NCI-H146 treated with DMSO at 0.1 percent for 48 hours (cell line): ENCODE measurements at regions not wholly inside any gene's neighbourhood (a gene's known extent, or its start where the extent isn't known, plus 50 kb on each side); places are given as distances from the start of the nearest gene placed in this dataset.

Experiments used
- DNase-seq: peaks from one replicate; lab custom pipeline; 2025; ENCODE audit not compliant: unreplicated experiment; lab: John Stamatoyannopoulos, UW

DNA sequence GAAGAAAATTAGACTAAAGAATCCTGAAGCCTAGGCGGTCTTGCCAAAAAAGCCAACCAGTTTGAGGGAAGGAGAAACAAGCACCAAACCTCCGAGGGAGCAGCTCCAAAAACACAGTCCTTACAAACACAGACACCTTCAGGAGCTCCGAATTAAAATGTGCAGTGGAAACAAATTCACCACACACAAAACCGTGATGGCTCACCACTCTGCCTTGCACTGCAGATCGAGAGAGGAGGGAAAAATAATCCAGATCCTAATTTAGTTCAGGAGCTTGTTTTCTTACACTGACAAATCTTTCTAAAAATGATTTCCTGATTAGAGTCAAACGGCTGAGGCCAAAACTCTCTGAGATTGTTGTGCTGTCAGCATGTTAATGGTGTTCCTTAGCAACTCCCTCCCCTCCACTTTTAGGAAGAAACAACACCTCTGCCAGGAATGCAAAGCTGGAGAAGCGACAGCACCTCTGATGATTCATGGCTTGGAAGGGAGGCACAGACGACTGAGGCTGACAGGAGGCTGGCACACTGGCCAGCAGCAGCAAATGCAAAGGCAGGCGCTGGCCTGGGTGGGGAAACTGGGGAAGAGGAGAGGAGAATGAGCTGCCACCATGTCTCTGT lies 249.4 kb upstream of the KLHL29 start:
- DNase-seq, result no peak

GRCh38 chr2:23137166-23137565 lies 247.8 kb upstream of the KLHL29 start:
- no peak for DNase-seq

- DNase-seq, result no peak
Measured at GRCh38 chr2:23138701-23139100, 246.3 kb upstream of the KLHL29 start.

GRCh38 chr2:23145460-23145859 lies 239.5 kb upstream of the KLHL29 start:
- DNase-seq, result no peak

- DNase-seq, result no peak
Measured at GRCh38 chr2:23146011-23146410, 239.0 kb upstream of the KLHL29 start.

GRCh38 chr2:23148342-23148741 lies 236.6 kb upstream of the KLHL29 start:
- no peak for DNase-seq

DNA sequence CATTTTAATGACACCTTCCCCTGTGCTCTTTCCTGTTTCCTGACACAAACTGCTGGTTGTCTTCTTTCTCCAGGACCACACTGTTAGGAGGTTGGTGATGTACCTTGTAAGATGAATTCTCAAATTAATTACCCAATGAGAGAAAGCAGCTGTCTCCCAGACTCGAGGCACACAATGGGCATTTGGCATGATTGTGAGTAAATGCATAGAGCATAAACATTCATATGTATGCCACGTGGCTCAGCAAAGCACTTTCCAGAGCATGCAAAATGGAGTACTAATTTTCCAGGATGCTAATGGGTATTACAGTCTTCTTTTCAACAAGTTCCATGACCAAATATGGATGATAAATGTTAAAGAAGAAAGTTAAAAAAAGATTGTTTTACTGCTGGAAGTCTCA lies 235.2 kb upstream of the KLHL29 start:
- DNase-seq, result no peak

DNA sequence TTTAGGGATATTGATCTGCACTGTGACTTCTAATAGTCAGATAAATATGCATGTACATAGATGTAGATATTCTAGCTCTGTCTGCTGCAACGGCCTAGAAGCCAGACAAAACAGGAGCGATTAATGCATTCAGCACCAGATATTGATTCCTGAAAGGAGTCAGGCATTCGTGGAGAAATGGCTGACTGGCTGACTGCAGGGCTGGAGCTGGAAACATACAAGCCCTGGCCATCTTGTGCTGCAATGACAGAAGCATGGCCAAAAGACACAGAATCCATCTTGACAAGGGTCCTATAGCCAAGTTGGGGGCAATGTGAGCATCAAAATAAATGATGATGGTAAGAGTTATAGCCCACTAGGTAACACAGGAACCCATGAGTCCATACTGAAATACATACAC lies 231.5 kb upstream of the KLHL29 start:
- DNase-seq, result no peak

- DNase-seq, result no peak
Measured at GRCh38 chr2:23155022-23155421, 230.0 kb upstream of the KLHL29 start.

DNA sequence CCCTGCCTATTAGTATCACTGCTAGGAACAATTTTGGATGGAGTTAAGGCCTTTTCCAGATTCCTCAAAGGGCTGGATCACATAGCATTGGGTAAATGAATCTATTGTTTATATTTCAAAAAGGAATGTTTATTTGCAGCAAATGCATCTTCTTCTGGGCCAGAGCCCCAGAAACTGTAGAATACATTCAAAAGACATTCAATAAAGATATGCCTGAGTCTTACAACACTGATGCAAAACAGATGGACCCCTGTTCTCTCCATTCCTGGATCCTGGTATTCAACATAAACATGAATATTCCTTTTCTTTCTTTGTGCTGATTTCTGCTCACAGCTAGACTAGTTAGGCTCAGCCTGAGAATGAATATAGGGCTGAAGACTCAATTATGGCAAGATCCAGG lies 227.2 kb upstream of the KLHL29 start:
- DNase-seq, result no peak

DNA sequence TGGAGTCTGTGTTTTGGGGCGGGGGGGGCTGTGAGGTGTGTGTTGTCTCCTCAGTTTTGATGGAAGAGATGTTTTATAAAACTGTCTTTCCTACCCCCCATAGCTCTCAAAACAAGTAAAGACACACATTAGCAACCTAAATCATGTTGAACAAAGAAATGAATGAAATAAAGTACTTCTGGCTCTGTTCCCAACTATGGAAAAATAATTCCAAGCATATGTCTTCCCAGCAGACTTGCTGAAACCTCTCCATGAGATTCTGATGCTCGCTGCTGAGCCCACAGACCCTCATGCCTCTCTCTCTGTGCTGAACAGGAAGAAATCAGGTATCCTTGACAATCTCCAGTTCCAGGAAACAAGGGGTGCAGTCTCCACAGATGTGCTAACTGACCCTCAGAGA lies 226.7 kb upstream of the KLHL29 start:
- DNase-seq, result no peak

GRCh38 chr2:23159746-23160405 lies 225.1 kb upstream of the KLHL29 start:
- no peak for DNase-seq

GRCh38 chr2:23164173-23164572 lies 220.8 kb upstream of the KLHL29 start:
- DNase-seq, result no peak

DNA sequence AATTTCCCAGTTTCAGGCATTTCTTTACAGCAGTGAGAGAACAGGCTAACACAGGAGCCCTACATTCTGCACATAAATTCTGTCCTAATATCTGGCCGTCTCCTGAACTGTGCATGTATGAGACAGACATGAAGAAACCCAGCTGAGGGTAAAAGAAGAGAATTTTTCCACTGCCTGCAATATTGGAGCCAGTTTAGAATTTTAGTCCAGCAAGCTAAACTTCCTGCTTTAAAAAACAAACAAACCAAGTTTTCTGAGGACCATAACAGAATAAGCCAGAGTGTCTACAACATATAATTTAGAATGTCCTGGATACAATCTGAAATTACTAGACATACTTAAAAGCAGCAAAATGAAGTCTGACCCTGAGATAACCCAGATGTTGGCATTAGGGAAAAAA lies 215.1 kb upstream of the KLHL29 start:
- DNase-seq, result no peak

DNA sequence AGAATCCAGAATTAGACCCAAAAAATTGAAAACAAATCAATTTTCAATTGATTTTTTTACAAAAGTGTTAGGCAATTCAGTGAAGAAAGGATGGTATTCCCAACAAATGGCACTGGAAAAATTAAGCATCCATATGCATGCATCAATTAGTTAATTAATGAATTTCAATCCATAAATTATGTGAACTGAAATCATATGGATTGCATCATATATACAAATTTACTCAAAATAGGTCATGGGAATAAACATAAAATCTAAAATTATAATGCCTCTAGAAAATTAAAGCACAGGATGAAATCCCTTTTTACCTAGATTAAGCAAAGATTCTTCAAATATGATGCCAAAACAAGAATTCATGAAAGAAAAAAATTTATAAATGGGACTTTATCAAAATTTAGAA lies 213.9 kb upstream of the KLHL29 start:
- DNase-seq, result no peak

GRCh38 chr2:23178396-23178795 lies 206.6 kb upstream of the KLHL29 start:
- no peak for DNase-seq

- DNase-seq, result no peak
Measured at GRCh38 chr2:23183733-23184132, 201.2 kb upstream of the KLHL29 start.

GRCh38 chr2:23198316-23199114 lies 186.5 kb upstream of the KLHL29 start:
- DNase-seq, result no peak

DNA sequence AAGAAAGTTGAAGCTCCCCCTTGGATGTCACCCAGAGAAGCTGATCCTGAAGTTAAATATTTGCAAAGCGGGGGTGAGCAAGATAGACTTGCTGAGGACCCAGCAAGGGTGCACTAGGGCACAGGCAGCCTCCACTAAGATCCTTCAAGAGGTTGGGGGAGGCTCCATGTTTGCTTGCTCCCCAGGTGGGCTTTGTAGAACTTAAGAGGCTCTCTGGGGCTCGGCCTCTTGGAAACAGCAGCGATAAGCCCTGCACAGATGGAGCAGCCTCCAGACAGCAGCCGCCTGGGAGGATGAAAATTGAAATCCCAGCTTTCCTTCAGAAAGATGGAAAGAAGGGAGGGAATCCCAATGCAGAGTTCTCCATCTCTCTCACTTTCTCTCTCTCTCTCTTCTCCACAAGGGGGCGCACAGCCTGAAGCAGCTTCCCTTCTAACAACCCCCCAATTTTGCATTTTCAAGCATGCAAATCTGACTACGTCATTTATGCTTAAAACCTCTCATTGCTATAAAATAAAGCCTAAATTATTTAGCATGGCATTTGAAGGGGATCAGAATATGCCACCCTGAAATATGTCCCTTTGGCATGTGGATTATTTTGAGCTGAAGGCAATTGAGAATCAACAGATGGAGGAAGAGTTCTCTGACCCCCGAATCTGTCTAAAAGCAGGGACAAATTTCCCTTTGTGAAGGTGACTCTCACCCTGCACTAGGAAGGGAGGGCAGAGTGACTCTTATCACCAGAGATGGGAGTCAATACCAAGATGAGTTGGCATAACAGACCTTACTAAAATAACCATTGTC lies 185.7 kb upstream of the KLHL29 start:
- DNase-seq, result no peak

DNA sequence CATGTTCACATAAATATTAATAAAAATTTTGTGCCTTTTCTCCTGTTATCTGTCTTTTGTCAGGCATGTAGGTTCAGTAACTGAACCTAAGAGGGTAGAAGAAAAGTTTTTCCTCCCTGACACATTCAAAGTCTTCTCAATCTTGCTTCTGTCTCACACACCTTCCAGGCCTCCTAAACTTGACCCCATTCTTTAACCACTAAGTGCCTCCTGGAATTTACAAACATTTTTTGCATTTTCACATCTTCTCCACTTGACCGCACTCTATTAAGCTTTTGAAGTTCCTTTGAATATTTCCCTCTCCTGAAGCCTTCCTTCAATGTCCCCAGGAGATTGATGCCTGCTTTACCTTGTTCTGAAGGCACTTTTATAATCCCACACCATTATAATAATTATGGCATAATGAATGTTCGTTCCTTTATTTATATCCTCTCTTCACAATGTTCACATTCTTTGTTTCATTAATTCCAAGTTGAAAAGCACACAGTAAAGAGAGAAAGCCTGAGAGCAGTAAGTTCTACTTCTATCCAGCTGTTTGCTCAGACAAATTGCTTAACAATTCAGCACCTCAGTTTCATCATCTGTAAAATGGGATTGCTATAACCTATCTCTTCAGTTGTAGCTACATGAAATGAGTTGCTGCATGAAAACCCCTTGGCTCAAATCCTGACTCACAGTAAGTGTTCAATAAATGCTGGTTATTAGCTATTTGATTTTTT lies 184.8 kb upstream of the KLHL29 start:
- DNase-seq, result no peak

GRCh38 chr2:23200787-23201114 lies 184.2 kb upstream of the KLHL29 start:
- DNase-seq, result no peak
